Breast epithelium (tissue), 3 donors: ENCODE measurements at regions not wholly inside any gene's neighbourhood (a gene's known extent, or its start where the extent isn't known, plus 50 kb on each side); places are given as distances from the start of the nearest gene placed in this dataset.

Source experiments
- CTCF ChIP-seq, 3 donors: fragments of 450-650 bp; IDR thresholded peaks; one replicate each; pipeline ENCODE4 v1.5.1; 2016 to 2017; ENCODE audit warnings: antibody characterized with exemption in 3 of 3, mild to moderate bottlenecking in 3 of 3, moderate library complexity in 3 of 3
- POLR2AphosphoS5 ChIP-seq, 3 donors: sonication (generic); formaldehyde crosslinking; IDR thresholded peaks; one replicate each; pipeline ENCODE4 v1.6.1; 2017; ENCODE audit warnings: antibody characterized with exemption in 3 of 3

DNA sequence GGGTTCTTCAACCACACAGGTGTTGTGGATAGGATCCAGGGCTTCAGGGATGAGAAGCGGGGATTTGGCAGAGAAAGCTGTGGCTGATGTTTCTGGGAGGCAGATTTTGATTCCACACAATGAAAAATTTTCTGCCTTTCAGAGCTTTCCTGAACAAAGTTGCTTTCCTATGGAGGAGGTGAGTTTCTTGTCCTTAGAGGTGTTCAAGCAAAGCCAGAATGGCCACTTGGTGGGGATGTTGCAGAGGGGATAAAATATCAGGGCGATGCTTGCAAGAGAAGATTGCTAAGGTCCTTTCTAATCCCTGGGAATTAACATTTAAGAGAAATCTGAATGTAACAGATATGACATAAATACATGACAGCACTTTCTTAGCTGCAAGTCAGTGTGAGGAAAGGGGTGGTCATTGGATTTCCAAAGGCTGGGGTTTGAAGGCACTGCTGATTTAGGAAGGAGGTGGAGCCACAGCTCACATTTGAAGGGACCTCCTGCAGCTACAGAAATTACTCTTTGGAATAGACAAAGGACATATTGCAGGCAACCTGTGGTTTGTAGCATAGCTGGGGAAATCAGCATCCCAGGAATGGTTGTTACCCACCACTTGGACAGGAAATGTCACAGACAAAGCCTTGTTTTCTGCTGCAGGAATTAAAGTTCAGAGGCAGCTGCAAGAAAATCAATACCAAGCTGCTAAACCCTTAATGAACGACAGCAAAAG lies 271.1 kb upstream of the CHD6 start:
- TF ChIP-seq POLR2AphosphoS5 (IDR thresholded peaks at IDR 0.05) (no peak), CTCF (IDR thresholded peaks at IDR 0.05) (no peak)
